ENCODE measurements at regions not wholly inside any gene's neighbourhood (a gene's known extent, or its start where the extent isn't known, plus 50 kb on each side); places are given as distances from the start of the nearest gene placed in this dataset.

- H3K4me3 ChIP-seq (ENCODE audit: low read depth, low read length): no peak overlapping the region
- TF ChIP-seq CTCF (IDR thresholded peaks at IDR 0.05; ENCODE audit: borderline replicate concordance, insufficient read depth, low read depth, low read length): no peak
Observed at GRCh38 chr20:12383821-12384220, 466.1 kb downstream of the BTBD3 start.

GRCh38 chr20:12386821-12387220 lies 469.1 kb downstream of the BTBD3 start:
- no peak for TF ChIP-seq CTCF (IDR thresholded peaks at IDR 0.05; ENCODE audit: borderline replicate concordance, insufficient read depth, low read depth, low read length)
- H3K4me3 ChIP-seq (ENCODE audit: low read depth, low read length): no peak overlapping the region

- no peak overlapping the region for H3K4me3 ChIP-seq (ENCODE audit: low read depth, low read length)
- TF ChIP-seq CTCF (IDR thresholded peaks at IDR 0.05; ENCODE audit: borderline replicate concordance, insufficient read depth, low read depth, low read length): no peak
Observed at GRCh38 chr20:12391099-12391498, 473.4 kb downstream of the BTBD3 start.

GRCh38 chr20:12394786-12395185 lies 477.1 kb downstream of the BTBD3 start:
- TF ChIP-seq CTCF (IDR thresholded peaks at IDR 0.05; ENCODE audit: borderline replicate concordance, insufficient read depth, low read depth, low read length): no peak
- H3K4me3 ChIP-seq (ENCODE audit: low read depth, low read length): no peak overlapping the region

GRCh38 chr20:12395353-12395752 lies 477.7 kb downstream of the BTBD3 start:
- no peak for TF ChIP-seq CTCF (IDR thresholded peaks at IDR 0.05; ENCODE audit: borderline replicate concordance, insufficient read depth, low read depth, low read length)

GRCh38 chr20:12395760-12396159 lies 478.1 kb downstream of the BTBD3 start:
- TF ChIP-seq CTCF (IDR thresholded peaks at IDR 0.05; ENCODE audit: borderline replicate concordance, insufficient read depth, low read depth, low read length): no peak
- no peak overlapping the region for H3K4me3 ChIP-seq (ENCODE audit: low read depth, low read length)

More at GRCh38 chr20:12395353-12395752, 477.7 kb downstream of the BTBD3 start:
- no peak overlapping the region for H3K4me3 ChIP-seq (ENCODE audit: low read depth, low read length)

- no peak overlapping the region for H3K4me3 ChIP-seq (ENCODE audit: low read depth, low read length)
- TF ChIP-seq CTCF (IDR thresholded peaks at IDR 0.05; ENCODE audit: borderline replicate concordance, insufficient read depth, low read depth, low read length): no peak
Observed at GRCh38 chr20:12399110-12399836, 481.6 kb downstream of the BTBD3 start.

All from GM12875 (cell line).